DMS 273 (cell line): ENCODE measurements at regions not wholly inside any gene's neighbourhood (a gene's known extent, or its start where the extent isn't known, plus 50 kb on each side); places are given as distances from the start of the nearest gene placed in this dataset.
A peak's percentile ranks its signal among the peaks of the same experiment; 100 is the strongest.

Experiments used
- DNase-seq: peaks from one replicate; lab custom pipeline; 2025; ENCODE audit not compliant: unreplicated experiment; lab: John Stamatoyannopoulos, UW

GRCh38 chr3:102207151-102207571, 227.7 kb upstream of the ZPLD1 start:
- DNase-seq = peak; percentile 53

GRCh38 chr3:102215166-102215565, 219.6 kb upstream of the ZPLD1 start:
- DNase-seq = no peak

- DNase-seq = no peak
These were observed 211.7 kb upstream of the ZPLD1 start for GRCh38 chr3:102223132-102223531.

- peak; percentile 23 for DNase-seq
These were observed 210.6 kb upstream of the ZPLD1 start for GRCh38 chr3:102224171-102224570.

GRCh38 chr3:102225005-102225404, 209.8 kb upstream of the ZPLD1 start:
- DNase-seq = no peak

- peak; percentile 79 for DNase-seq
These were observed 209.2 kb upstream of the ZPLD1 start for GRCh38 chr3:102225407-102226132.

GRCh38 chr3:102226463-102226862, 208.4 kb upstream of the ZPLD1 start:
- no peak for DNase-seq

- DNase-seq = peak; percentile 93
These were observed 205.7 kb upstream of the ZPLD1 start for GRCh38 chr3:102229062-102229655.

- no peak for DNase-seq
These were observed 204.8 kb upstream of the ZPLD1 start for GRCh38 chr3:102230057-102230456.

GRCh38 chr3:102233881-102234280, 200.9 kb upstream of the ZPLD1 start:
- DNase-seq = peak; percentile 22

GRCh38 chr3:102235679-102236078, 199.1 kb upstream of the ZPLD1 start:
- peak; percentile 75 for DNase-seq

- DNase-seq = no peak
These were observed 197.6 kb upstream of the ZPLD1 start for GRCh38 chr3:102237181-102237580.

- no peak for DNase-seq
These were observed 197.0 kb upstream of the ZPLD1 start for GRCh38 chr3:102237838-102238237.

- DNase-seq = no peak
These were observed 196.5 kb upstream of the ZPLD1 start for GRCh38 chr3:102238362-102238761.

- no peak for DNase-seq
These were observed 194.1 kb upstream of the ZPLD1 start for GRCh38 chr3:102240720-102241119.

- DNase-seq = no peak
These were observed 185.7 kb upstream of the ZPLD1 start for GRCh38 chr3:102248981-102249705.

GRCh38 chr3:102255736-102256135, 179.1 kb upstream of the ZPLD1 start:
- DNase-seq = no peak

- DNase-seq = no peak
These were observed 176.1 kb upstream of the ZPLD1 start for GRCh38 chr3:102258666-102259227.

- no peak for DNase-seq
These were observed 175.2 kb upstream of the ZPLD1 start for GRCh38 chr3:102259663-102260062.

GRCh38 chr3:102265720-102266119, 169.1 kb upstream of the ZPLD1 start:
- DNase-seq = no peak

- DNase-seq = no peak
These were observed 165.4 kb upstream of the ZPLD1 start for GRCh38 chr3:102269406-102269805.

- no peak for DNase-seq
These were observed 144.6 kb upstream of the ZPLD1 start for GRCh38 chr3:102290241-102290640.
